Lower leg skin (tissue), 4 donors: ENCODE measurements at regions not wholly inside any gene's neighbourhood (a gene's known extent, or its start where the extent isn't known, plus 50 kb on each side); places are given as distances from the start of the nearest gene placed in this dataset.
A peak's percentile ranks its signal among the peaks of the same experiment; 100 is the strongest.

Source experiments
- DNase-seq, 2 donors: peaks; one replicate each; pipeline ENCODE4 v3.0.0-alpha.2; 2019; ENCODE audit warnings: low spot score in 2 of 2
- H3K4me3 ChIP-seq: fragments of 200-600 bp; sonication (generic); 2 replicates; pipeline ENCODE4 v1.5.1; 2017; ENCODE audit warnings: mild to moderate bottlenecking, low read depth; ENCODE audit not compliant: poor library complexity, severe bottlenecking
- POLR2A ChIP-seq, 2 donors: fragments of 450-650 bp; IDR thresholded peaks; one replicate each; pipeline ENCODE4 v1.6.1; 2016 to 2017; ENCODE audit warnings: antibody characterized with exemption in 2 of 2, mild to moderate bottlenecking in 1 of 2, moderate library complexity in 1 of 2
- WGBS, 2 donors: methylation state at CpG; one replicate each; pipeline ENCODE4 v1.1.5; 2018; 5-methylcytosine and 5-hydroxymethylcytosine counted together
- intact Hi-C: fragments of 100-400 bp; cut with DNase I; formaldehyde crosslinking; loops from one replicate; pipeline ENCODE4 v1.15.0; 2023; ENCODE audit warnings: low total_unique reads
- TF ChIP-seq, protein P1 (sequence below), 3 donors: fragments of 450-650 bp; IDR thresholded peaks; one replicate each; pipeline ENCODE4 v1.5.1; 2016; ENCODE audit warnings: antibody characterized with exemption in 3 of 3, mild to moderate bottlenecking in 3 of 3, moderate library complexity in 2 of 3

DNA sequence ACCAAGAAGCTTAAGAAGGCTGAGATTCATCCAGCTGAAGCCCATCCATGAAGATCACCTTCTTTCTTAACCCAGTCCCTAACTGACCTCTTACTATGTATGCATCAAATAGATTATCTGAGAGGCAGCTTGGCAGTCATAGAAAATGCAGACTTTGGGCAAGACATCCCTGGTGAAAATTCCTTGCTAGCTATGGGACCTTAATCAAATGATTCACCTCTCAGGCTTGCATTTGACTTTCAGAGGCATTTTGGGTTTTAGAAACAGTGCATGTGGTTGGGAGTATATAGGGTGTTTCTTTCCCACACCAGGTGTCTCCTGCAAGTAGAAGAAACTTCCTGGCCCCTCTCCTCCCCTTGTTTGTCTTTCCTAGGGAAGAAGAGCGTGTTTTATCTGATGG lies 188.5 kb upstream of the ISX start:
- 59 to 60% methylated on average over 1 of the region's 1 CpG for WGBS, 2 donors
- intact Hi-C loops, result no loop called here
- no peak for DNase-seq
- TF ChIP-seq, protein P1, sequence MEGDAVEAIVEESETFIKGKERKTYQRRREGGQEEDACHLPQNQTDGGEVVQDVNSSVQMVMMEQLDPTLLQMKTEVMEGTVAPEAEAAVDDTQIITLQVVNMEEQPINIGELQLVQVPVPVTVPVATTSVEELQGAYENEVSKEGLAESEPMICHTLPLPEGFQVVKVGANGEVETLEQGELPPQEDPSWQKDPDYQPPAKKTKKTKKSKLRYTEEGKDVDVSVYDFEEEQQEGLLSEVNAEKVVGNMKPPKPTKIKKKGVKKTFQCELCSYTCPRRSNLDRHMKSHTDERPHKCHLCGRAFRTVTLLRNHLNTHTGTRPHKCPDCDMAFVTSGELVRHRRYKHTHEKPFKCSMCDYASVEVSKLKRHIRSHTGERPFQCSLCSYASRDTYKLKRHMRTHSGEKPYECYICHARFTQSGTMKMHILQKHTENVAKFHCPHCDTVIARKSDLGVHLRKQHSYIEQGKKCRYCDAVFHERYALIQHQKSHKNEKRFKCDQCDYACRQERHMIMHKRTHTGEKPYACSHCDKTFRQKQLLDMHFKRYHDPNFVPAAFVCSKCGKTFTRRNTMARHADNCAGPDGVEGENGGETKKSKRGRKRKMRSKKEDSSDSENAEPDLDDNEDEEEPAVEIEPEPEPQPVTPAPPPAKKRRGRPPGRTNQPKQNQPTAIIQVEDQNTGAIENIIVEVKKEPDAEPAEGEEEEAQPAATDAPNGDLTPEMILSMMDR (IDR thresholded peaks at IDR 0.05), result no peak
- no peak for TF ChIP-seq POLR2A (IDR thresholded peaks at IDR 0.05)
- no peak overlapping the region for H3K4me3 ChIP-seq

- TF ChIP-seq POLR2A (IDR thresholded peaks at IDR 0.05), result no peak
- TF ChIP-seq, protein P1 (IDR thresholded peaks at IDR 0.05), result no peak
- H3K4me3 ChIP-seq, result no peak overlapping the region
- intact Hi-C loops, result no loop called here
Observed at GRCh38 chr22:34878171-34878570, 187.8 kb upstream of the ISX start.

GRCh38 chr22:34879001-34879400 lies 187.0 kb upstream of the ISX start:
- no peak for DNase-seq
- WGBS, 2 donors, result 42 to 49% methylated on average over 3 of the region's 3 CpGs
- intact Hi-C loops, result no loop called here
- no peak overlapping the region for H3K4me3 ChIP-seq
- TF ChIP-seq, protein P1 (IDR thresholded peaks at IDR 0.05), result no peak

More at GRCh38 chr22:34878171-34878570, 187.8 kb upstream of the ISX start:
- no peak for DNase-seq

GRCh38 chr22:34880662-34881061 lies 185.3 kb upstream of the ISX start:
- 50 to 58% methylated on average over 1 of the region's 1 CpG for WGBS, 2 donors

GRCh38 chr22:34881453-34881852 lies 184.5 kb upstream of the ISX start:
- H3K4me3 ChIP-seq, result no peak overlapping the region
- 69 to 70% methylated on average over 2 of the region's 2 CpGs for WGBS, 2 donors
- TF ChIP-seq, protein P1 (IDR thresholded peaks at IDR 0.05), result no peak
- TF ChIP-seq POLR2A (IDR thresholded peaks at IDR 0.05), result no peak
- DNase-seq, result no peak
- intact Hi-C loops, result no loop called here

More at GRCh38 chr22:34880662-34881061, 185.3 kb upstream of the ISX start:
- TF ChIP-seq, protein P1 (IDR thresholded peaks at IDR 0.05), result no peak
- TF ChIP-seq POLR2A (IDR thresholded peaks at IDR 0.05), result no peak
- intact Hi-C loops, result no loop called here
- no peak for DNase-seq
- H3K4me3 ChIP-seq, result no peak overlapping the region

DNA sequence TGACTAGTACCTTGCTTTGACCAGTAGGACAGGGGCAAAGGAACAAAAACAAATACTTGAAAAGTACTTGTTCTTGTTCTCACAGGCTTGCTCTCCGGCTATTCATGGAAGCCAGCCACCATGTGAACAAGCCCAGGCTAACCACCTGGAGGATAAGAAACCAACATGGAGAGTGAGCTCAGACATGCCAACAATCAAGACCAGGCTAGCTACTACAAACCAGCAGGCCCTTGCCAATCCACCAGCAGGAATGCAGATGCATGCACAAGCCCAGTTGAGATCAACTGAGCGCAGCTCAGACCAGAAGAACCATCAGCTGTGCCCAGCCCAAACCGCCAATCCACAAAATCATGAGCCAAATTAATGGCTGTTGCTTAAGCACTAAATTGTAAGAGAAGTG lies 180.1 kb upstream of the ISX start:
- 52 to 79% methylated on average over 3 of the region's 3 CpGs for WGBS, 2 donors
- intact Hi-C loops, result no loop called here
- no peak overlapping the region for H3K4me3 ChIP-seq
- TF ChIP-seq, protein P1 (IDR thresholded peaks at IDR 0.05), result no peak
- TF ChIP-seq POLR2A (IDR thresholded peaks at IDR 0.05), result no peak
- peak in 1 of 2 donors; percentile 21 for DNase-seq
